ENCODE measurements at regions not wholly inside any gene's neighbourhood (a gene's known extent, or its start where the extent isn't known, plus 50 kb on each side); places are given as distances from the start of the nearest gene placed in this dataset.

DNA sequence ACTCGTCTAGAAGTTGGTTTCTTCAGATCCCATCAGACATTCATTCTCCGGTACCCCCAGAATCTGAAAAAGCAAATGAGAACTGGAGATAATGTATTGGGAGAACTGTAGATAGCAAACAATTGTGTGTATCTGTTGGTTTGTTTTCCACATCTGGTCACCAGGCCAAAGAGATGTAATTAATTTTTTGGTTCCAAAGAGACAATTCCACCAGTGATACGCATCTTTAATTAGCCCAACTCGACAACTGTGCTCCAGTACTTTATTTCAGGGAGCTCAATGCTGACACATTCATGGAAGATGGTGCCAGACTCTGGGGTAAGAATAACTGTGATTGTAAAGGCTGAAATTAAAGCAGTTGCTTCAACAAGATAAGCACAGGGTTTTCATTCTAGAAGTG is 74.5 kb downstream of the NPTX2 start:
- TF ChIP-seq, protein P1, sequence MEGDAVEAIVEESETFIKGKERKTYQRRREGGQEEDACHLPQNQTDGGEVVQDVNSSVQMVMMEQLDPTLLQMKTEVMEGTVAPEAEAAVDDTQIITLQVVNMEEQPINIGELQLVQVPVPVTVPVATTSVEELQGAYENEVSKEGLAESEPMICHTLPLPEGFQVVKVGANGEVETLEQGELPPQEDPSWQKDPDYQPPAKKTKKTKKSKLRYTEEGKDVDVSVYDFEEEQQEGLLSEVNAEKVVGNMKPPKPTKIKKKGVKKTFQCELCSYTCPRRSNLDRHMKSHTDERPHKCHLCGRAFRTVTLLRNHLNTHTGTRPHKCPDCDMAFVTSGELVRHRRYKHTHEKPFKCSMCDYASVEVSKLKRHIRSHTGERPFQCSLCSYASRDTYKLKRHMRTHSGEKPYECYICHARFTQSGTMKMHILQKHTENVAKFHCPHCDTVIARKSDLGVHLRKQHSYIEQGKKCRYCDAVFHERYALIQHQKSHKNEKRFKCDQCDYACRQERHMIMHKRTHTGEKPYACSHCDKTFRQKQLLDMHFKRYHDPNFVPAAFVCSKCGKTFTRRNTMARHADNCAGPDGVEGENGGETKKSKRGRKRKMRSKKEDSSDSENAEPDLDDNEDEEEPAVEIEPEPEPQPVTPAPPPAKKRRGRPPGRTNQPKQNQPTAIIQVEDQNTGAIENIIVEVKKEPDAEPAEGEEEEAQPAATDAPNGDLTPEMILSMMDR (IDR thresholded peaks at IDR 0.05): no peak
- no peak for TF ChIP-seq POLR2A (IDR thresholded peaks at IDR 0.05)

Data from uterus (tissue), 2 donors.